K562 (cell line): ENCODE measurements at regions not wholly inside any gene's neighbourhood (a gene's known extent, or its start where the extent isn't known, plus 50 kb on each side); places are given as distances from the start of the nearest gene placed in this dataset.

Source experiments
- ATAC-seq: fragments of 200-7000 bp; cut with Tn5 transposase; 3 replicates; pipeline ENCODE4 v1.9.1; 2020; ENCODE audit warnings: moderate library complexity
- BruUV-seq: library from RNA; stranded (reverse); fragments of 400-500 nt; replicated peaks from 2 replicates; lab custom pipeline; 2021; lab: Mats Ljungman, UMichigan
- CTCF ChIA-PET: fragments of 300-600 bp; formaldehyde crosslinking; extraction: SDS; loops from one replicate; lab custom pipeline; 2021; ENCODE audit warnings: low intra/inter-chr PET ratio; lab: Yijun Ruan, JAX
- POLR2A ChIA-PET: fragments of 300-600, 350-650 bp; sonication (Branson Sonifier 250); formaldehyde crosslinking; extraction: SDS; loops from one replicate; lab custom pipeline; 2021; ENCODE audit warnings: antibody characterized with exemption, inconsistent platforms; lab: Yijun Ruan, JAX
- DNase-seq, 4 experiments: peaks; one replicate each; pipeline versions ENCODE4 v3.0.0 to v3.0.0-alpha.2; 2011 to 2018; ENCODE audit warnings: low spot score in 3 of 4, mixed read lengths in 3 of 4; ENCODE audit errors: extremely low read depth in 1 of 4
- FAIRE-seq: peaks from 2 replicates; lab custom pipeline; 2011; peaks lifted over from hg19 to GRCh38; lab: Jason Lieb, UNC
- H2AFZ ChIP-seq: 2 replicates; pipeline ENCODE4 v1.6.0; 2011; ENCODE audit warnings: low read depth, low read length, control low read depth, inconsistent platforms
- H3K27ac ChIP-seq: fragments of 200-600 bp; 3 replicates; pipeline ENCODE4 v1.8.0; 2011; ENCODE audit warnings: low read depth, mild to moderate bottlenecking, control low read depth, inconsistent platforms, low read length, moderate library complexity, mixed read lengths; ENCODE audit errors: extremely low read depth
- H3K27me3 ChIP-seq, 2 experiments: fragments of 300-600 bp in 1 of 2; 2 replicates in 1 of 2; 3 replicates in 1 of 2; pipeline versions ENCODE4 v1.6.0 to v1.8.0; 2011; ENCODE audit warnings: inconsistent platforms in 2 of 2, low read length in 2 of 2, mild to moderate bottlenecking in 1 of 2, mixed read lengths in 1 of 2, moderate library complexity in 1 of 2; ENCODE audit not compliant: control insufficient read depth in 2 of 2, insufficient read depth in 2 of 2
- H3K36me3 ChIP-seq: fragments of 300-600 bp; 3 replicates; pipeline ENCODE4 v1.8.0; 2011; ENCODE audit warnings: mild to moderate bottlenecking, low read length, inconsistent platforms; ENCODE audit not compliant: control insufficient read depth, insufficient read depth
- H3K4me1 ChIP-seq, 2 experiments: fragments of 200-600 bp in 1 of 2; replicated peaks in 1 of 2; 2 replicates in 1 of 2; 3 replicates in 1 of 2; pipeline versions ENCODE4 v1.5.1 to v1.8.0; 2011; ENCODE audit warnings: inconsistent platforms in 2 of 2, low read length in 2 of 2, mild to moderate bottlenecking in 1 of 2, mixed read lengths in 1 of 2, moderate library complexity in 1 of 2; ENCODE audit not compliant: control insufficient read depth in 2 of 2, insufficient read depth in 2 of 2
- H3K4me2 ChIP-seq: 2 replicates; pipeline ENCODE4 v1.6.1; 2011; ENCODE audit warnings: low read length, control low read depth, inconsistent platforms, mixed read lengths; ENCODE audit not compliant: insufficient read depth
- H3K4me3 ChIP-seq: fragments of 200-600 bp; sonication (generic), shearing (Covaris generic); 2 replicates; pipeline ENCODE4 v1.5.1; 2016; ENCODE audit warnings: control low read depth, inconsistent platforms
- H3K79me2 ChIP-seq: fragments of 200-600 bp; 3 replicates; pipeline ENCODE4 v1.8.0; 2011; ENCODE audit warnings: low read length, inconsistent platforms; ENCODE audit not compliant: control insufficient read depth, insufficient read depth
- H3K9ac ChIP-seq, 2 experiments: 2 replicates each; pipeline versions ENCODE4 v1.6.0 to v1.6.1; 2011; ENCODE audit warnings: low read depth in 2 of 2, low read length in 2 of 2, control low read depth in 1 of 2, inconsistent platforms in 1 of 2, mild to moderate bottlenecking in 1 of 2, mixed read lengths in 1 of 2; ENCODE audit not compliant: insufficient read depth in 1 of 2
- H3K9me1 ChIP-seq: one replicate; pipeline ENCODE4 v1.6.0; 2011; ENCODE audit warnings: inconsistent platforms, mild to moderate bottlenecking, low read length, moderate library complexity; ENCODE audit not compliant: control insufficient read depth, insufficient read depth
- H3K9me3 ChIP-seq: replicated peaks from 2 replicates; pipeline ENCODE4 v1.5.1; 2011; ENCODE audit warnings: low read depth, low read length, inconsistent platforms; ENCODE audit not compliant: control insufficient read depth, insufficient read depth
- H4K20me1 ChIP-seq: replicated peaks from 2 replicates; pipeline ENCODE4 v1.6.1; 2011; ENCODE audit warnings: low read length, inconsistent platforms, mixed read lengths; ENCODE audit not compliant: control insufficient read depth, insufficient read depth
- ADNP ChIP-seq: fragments of 200-800 bp; sonication (Bioruptor generic); IDR thresholded peaks from 2 replicates; pipeline ENCODE4 v1.6.1; 2016; ENCODE audit warnings: missing genetic modification characterization, missing compliant biosample characterization
- EZH2 ChIP-seq: IDR thresholded peaks from 2 replicates; pipeline ENCODE4 v1.6.1; 2012; ENCODE audit warnings: low read depth, mild to moderate bottlenecking, inconsistent platforms, low read length, borderline replicate concordance
- HMG20B ChIP-seq: fragments of 250-450 bp; sonication (Bioruptor Pico); IDR thresholded peaks from 2 replicates; pipeline ENCODE4 v1.5.0; 2021; ENCODE audit warnings: mild to moderate bottlenecking
- KLF13 ChIP-seq: fragments of 450-650 bp; IDR thresholded peaks from 2 replicates; pipeline ENCODE4 v1.6.1; 2016; ENCODE audit warnings: missing genetic modification characterization, low read depth, mild to moderate bottlenecking, missing compliant biosample characterization, moderate library complexity, borderline replicate concordance
- MCM3 ChIP-seq: fragments of 450-650 bp; IDR thresholded peaks from 2 replicates; pipeline ENCODE4 v1.6.1; 2016
- MIER1 ChIP-seq: fragments of 450-650 bp; IDR thresholded peaks from 2 replicates; pipeline ENCODE4 v1.6.1; 2016; ENCODE audit warnings: antibody characterized with exemption, mild to moderate bottlenecking, low read depth
- MYC ChIP-seq, 2 experiments: fragments of 250-450 bp in 1 of 2; sonication (Bioruptor Pico) in 1 of 2; IDR thresholded peaks; 2 replicates each; pipeline versions ENCODE4 v1.5.1 to v1.6.1; 2012 to 2021; ENCODE audit warnings: low read depth in 2 of 2, borderline replicate concordance in 1 of 2, improper control_type of control experiment in 1 of 2, low read length in 1 of 2, mild to moderate bottlenecking in 1 of 2, moderate library complexity in 1 of 2
- RAD21 ChIP-seq, 2 experiments: fragments of 250-450 bp in 1 of 2; fragments of 450-650 bp in 1 of 2; sonication (Bioruptor Pico) in 1 of 2; formaldehyde crosslinking in 1 of 2; IDR thresholded peaks in 1 of 2; conservative IDR thresholded peaks in 1 of 2; 2 replicates each; pipeline versions ENCODE4 v1.4.0 to v1.8.0; 2020 to 2022; ENCODE audit warnings: mild to moderate bottlenecking in 2 of 2, moderate library complexity in 1 of 2
- SIRT6 ChIP-seq: IDR thresholded peaks from one replicate; pipeline ENCODE4 v1.6.1; 2012; ENCODE audit warnings: low read depth, mild to moderate bottlenecking, control low read depth, inconsistent platforms, low read length, moderate library complexity
- SLC30A9 ChIP-seq: fragments of 250-450 bp; sonication (Bioruptor Pico); IDR thresholded peaks from 2 replicates; pipeline ENCODE4 v1.8.0; 2022; ENCODE audit warnings: mild to moderate bottlenecking, moderate library complexity
- SUPT5H ChIP-seq: fragments of 450-650 bp; IDR thresholded peaks from 2 replicates; pipeline ENCODE4 v1.6.1; 2016
- TOE1 ChIP-seq, 2 experiments: fragments of 450-650 bp in 1 of 2; sonication (generic) in 1 of 2; formaldehyde crosslinking in 1 of 2; IDR thresholded peaks; 2 replicates each; pipeline versions ENCODE4 v1.7.1 to v1.8.0; 2016 to 2022; ENCODE audit warnings: borderline replicate concordance in 2 of 2, mild to moderate bottlenecking in 2 of 2, antibody characterized with exemption in 1 of 2, inconsistent platforms in 1 of 2, low read depth in 1 of 2, missing genetic modification reagents in 1 of 2, moderate library complexity in 1 of 2
- ZFP30 ChIP-seq: fragments of 250-450 bp; sonication (Bioruptor Pico); IDR thresholded peaks from 2 replicates; pipeline ENCODE4 v1.8.0; 2022; ENCODE audit warnings: moderate library complexity, mild to moderate bottlenecking, inconsistent platforms, borderline replicate concordance
- ZNF174 ChIP-seq: fragments of 250-450 bp; sonication (Bioruptor Pico); IDR thresholded peaks from 2 replicates; pipeline ENCODE4 v1.4.0; 2020; ENCODE audit warnings: mild to moderate bottlenecking
- ZNF717 ChIP-seq: fragments of 250-450 bp; sonication (Bioruptor Pico); IDR thresholded peaks from 2 replicates; pipeline ENCODE4 v1.5.0; 2021
- WGBS: fragments of 100-300 bp; shearing (Covaris generic); methylation state at CpG from one replicate; pipeline ENCODE4 v1.1.6; 2016; ENCODE audit warnings: low coverage, mixed read lengths; ENCODE audit not compliant: insufficient coverage; ENCODE audit errors: missing lambda C conversion rate; 5-methylcytosine and 5-hydroxymethylcytosine counted together
- in situ Hi-C: fragments of 300-500 bp; cut with MboI; formaldehyde crosslinking; loops from 4 replicates; pipeline ENCODE4 v1.15.0; 2018; ENCODE audit warnings: inconsistent platforms, mixed read lengths
- intact Hi-C: fragments of 100-400 bp; cut with micrococcal nuclease; formaldehyde crosslinking; loops from 2 replicates; pipeline ENCODE4 v1.14.2; 2022
- TF ChIP-seq, protein P1 (sequence below): fragments of 450-650 bp; IDR thresholded peaks from 2 replicates; pipeline ENCODE4 v1.6.1; 2016; ENCODE audit warnings: low read depth, mild to moderate bottlenecking, moderate library complexity

DNA sequence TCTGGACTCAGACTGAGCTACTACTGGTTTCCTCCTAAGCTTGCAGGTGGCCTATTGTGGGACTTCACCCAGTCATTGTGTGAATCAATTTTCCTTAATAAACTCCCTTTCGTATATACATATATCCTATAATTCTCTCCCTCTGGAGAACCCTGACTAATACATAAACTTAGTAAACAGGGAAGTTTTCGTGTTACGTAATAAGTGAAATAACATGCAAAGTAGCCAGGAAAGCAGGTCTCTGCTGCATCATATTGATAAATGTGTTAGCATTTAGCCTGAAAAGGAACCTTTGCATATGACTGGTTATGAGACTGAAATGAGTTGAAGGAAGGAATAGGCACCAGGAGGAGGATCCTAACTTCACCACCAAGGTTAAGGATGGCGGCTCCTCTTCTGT, 527.2 kb upstream of the FAM98A start:
- no peaks in the 10 kb centered on the region for H3K4me1 ChIP-seq
- no peak overlapping the region for H3K27ac ChIP-seq
- no peak overlapping the region for H3K4me2 ChIP-seq
- in situ Hi-C loops: no loop called here
- no peak overlapping the region for H2AFZ ChIP-seq
- intact Hi-C loops: no loop called here
- CTCF ChIA-PET: no interaction called here
- no peaks in the 10 kb centered on the region for H3K36me3 ChIP-seq
- no peaks in the 10 kb centered on the region; the same call in 1 of the 2 replicates for H3K9me3 ChIP-seq
- no peaks in the 10 kb centered on the region for H4K20me1 ChIP-seq
- 4% methylated on average over 4 of the region's 4 CpGs for WGBS
- H3K79me2 ChIP-seq: no peaks in the 10 kb centered on the region
- BruUV-seq: no TSS peak
- ATAC-seq (no peak), DNase-seq (no peak), FAIRE-seq (no peak)
- H3K9me1 ChIP-seq: no peaks in the 10 kb centered on the region
- TF ChIP-seq TOE1 (IDR thresholded peaks at IDR 0.05; ENCODE audit: borderline replicate concordance) (no peak), TOE1 (CRISPR knock-in tag; IDR thresholded peaks at IDR 0.05; ENCODE audit: borderline replicate concordance, low read depth) (no peak), RAD21 (CRISPR knock-in tag; conservative IDR thresholded peaks at IDR 0.05 in 1 of 2, IDR thresholded peaks at IDR 0.05 in 1 of 2) (no peak), EZH2 (no peak), HMG20B (CRISPR knock-in tag) (no peak), SIRT6 (no peak), KLF13 (tag) (no peak), ZFP30 (no peak), MCM3 (no peak), ADNP (tag) (no peak), ZNF717 (no peak), ZNF174 (CRISPR knock-in tag) (no peak), MYC (IDR thresholded peaks at IDR 0.05; ENCODE audit: low read depth, low read length) (no peak), MYC (CRISPR knock-in tag; IDR thresholded peaks at IDR 0.05; ENCODE audit: borderline replicate concordance, low read depth) (no peak), SLC30A9 (CRISPR knock-in tag) (no peak), MIER1 (no peak), SUPT5H (no peak)
- TF ChIP-seq, protein P1, sequence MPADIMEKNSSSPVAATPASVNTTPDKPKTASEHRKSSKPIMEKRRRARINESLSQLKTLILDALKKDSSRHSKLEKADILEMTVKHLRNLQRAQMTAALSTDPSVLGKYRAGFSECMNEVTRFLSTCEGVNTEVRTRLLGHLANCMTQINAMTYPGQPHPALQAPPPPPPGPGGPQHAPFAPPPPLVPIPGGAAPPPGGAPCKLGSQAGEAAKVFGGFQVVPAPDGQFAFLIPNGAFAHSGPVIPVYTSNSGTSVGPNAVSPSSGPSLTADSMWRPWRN: no peak
- no peak overlapping the region for H3K4me3 ChIP-seq
- H3K27me3 ChIP-seq: no peaks in the 10 kb centered on the region
- H3K9ac ChIP-seq: no peak overlapping the region
- POLR2A ChIA-PET: no interaction called here
